ENCODE measurements at regions not wholly inside any gene's neighbourhood (a gene's known extent, or its start where the extent isn't known, plus 50 kb on each side); places are given as distances from the start of the nearest gene placed in this dataset.

GRCh38 chr5:71880536-71880935 lies 161.5 kb downstream of the CARTPT start:
- no peak for DNase-seq

GRCh38 chr5:71882826-71883741 lies 164.0 kb downstream of the CARTPT start:
- peak overlapping the region; percentile 53 for H3K27ac Mint-ChIP-seq

More at GRCh38 chr5:71880536-71880935, 161.5 kb downstream of the CARTPT start:
- Mint-ChIP-seq H3K9me3 (no peaks in the 10 kb centered on the region), H3K27ac (no peak overlapping the region), H3K36me3 (ENCODE audit: low read depth) (no peaks in the 10 kb centered on the region), H3K4me3 (no peak overlapping the region), H3K27me3 (ENCODE audit: insufficient read depth) (peaks cover 25% of the 10 kb centered on the region), H3K4me1 (ENCODE audit: low read depth) (peaks cover 35% of the 10 kb centered on the region)
- no peak for TF ChIP-seq CTCF (IDR thresholded peaks at IDR 0.05)

GRCh38 chr5:71883742-71884103 lies 164.6 kb downstream of the CARTPT start:
- no peak for TF ChIP-seq CTCF (IDR thresholded peaks at IDR 0.05)
- Mint-ChIP-seq H3K36me3 (ENCODE audit: low read depth) (no peaks in the 10 kb centered on the region), H3K9me3 (no peaks in the 10 kb centered on the region), H3K27ac (peak overlapping the region; percentile 53), H3K4me3 (peak overlapping the region; percentile 48; the same call in 1 of the 2 replicates), H3K27me3 (ENCODE audit: insufficient read depth) (peaks cover 19% of the 10 kb centered on the region), H3K4me1 (ENCODE audit: low read depth) (peaks cover 35% of the 10 kb centered on the region)
- no peak for DNase-seq

More at GRCh38 chr5:71882826-71883741, 164.0 kb downstream of the CARTPT start:
- peak; percentile 64 for DNase-seq
- peak; percentile 9; the same call in 1 of the 2 replicates for TF ChIP-seq CTCF (IDR thresholded peaks at IDR 0.05)
- H3K4me3 Mint-ChIP-seq: peak overlapping the region; percentile 48
- H3K36me3 Mint-ChIP-seq (ENCODE audit: low read depth): no peaks in the 10 kb centered on the region
- no peaks in the 10 kb centered on the region for H3K9me3 Mint-ChIP-seq
- peaks cover 35% of the 10 kb centered on the region for H3K4me1 Mint-ChIP-seq (ENCODE audit: low read depth)
- peaks cover 20% of the 10 kb centered on the region for H3K27me3 Mint-ChIP-seq (ENCODE audit: insufficient read depth)

- Mint-ChIP-seq H3K27ac (no peak overlapping the region), H3K36me3 (ENCODE audit: low read depth) (no peaks in the 10 kb centered on the region), H3K27me3 (ENCODE audit: insufficient read depth) (peaks cover 14% of the 10 kb centered on the region), H3K9me3 (no peaks in the 10 kb centered on the region), H3K4me3 (no peak overlapping the region), H3K4me1 (ENCODE audit: low read depth) (peaks cover 35% of the 10 kb centered on the region)
- DNase-seq: no peak
- TF ChIP-seq CTCF (IDR thresholded peaks at IDR 0.05): no peak
Observed at GRCh38 chr5:71884926-71885325, 165.9 kb downstream of the CARTPT start.

GRCh38 chr5:71886406-71886805 lies 167.3 kb downstream of the CARTPT start:
- H3K36me3 Mint-ChIP-seq (ENCODE audit: low read depth): no peaks in the 10 kb centered on the region
- no peak for DNase-seq
- TF ChIP-seq CTCF (IDR thresholded peaks at IDR 0.05): no peak
- H3K27ac Mint-ChIP-seq: no peak overlapping the region
- no peak overlapping the region for H3K4me3 Mint-ChIP-seq
- peaks cover 40% of the 10 kb centered on the region for H3K4me1 Mint-ChIP-seq (ENCODE audit: low read depth)
- peaks cover 6% of the 10 kb centered on the region for H3K27me3 Mint-ChIP-seq (ENCODE audit: insufficient read depth)
- H3K9me3 Mint-ChIP-seq: no peaks in the 10 kb centered on the region; the same call in 1 of the 2 replicates
